ENCODE measurements at regions not wholly inside any gene's neighbourhood (a gene's known extent, or its start where the extent isn't known, plus 50 kb on each side); places are given as distances from the start of the nearest gene placed in this dataset.

DNA sequence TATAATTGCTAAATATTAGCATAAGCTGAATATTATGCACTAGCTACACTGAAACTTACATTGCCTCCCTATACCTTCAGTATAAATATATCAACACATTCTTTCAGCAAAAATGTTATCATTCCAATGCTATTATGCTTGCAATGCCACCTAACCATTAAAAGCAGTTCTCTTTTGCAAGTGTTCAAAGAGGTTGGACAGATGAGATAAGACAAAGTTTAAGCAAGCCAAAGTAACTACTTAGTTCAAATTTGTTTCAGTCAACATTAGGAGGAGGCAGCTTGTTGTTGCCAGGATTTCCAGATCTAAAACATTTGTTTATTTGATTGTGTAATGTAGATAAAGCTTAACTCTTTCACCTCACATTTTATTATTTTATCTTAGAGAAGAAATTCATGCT, 323.9 kb upstream of the FAM241A start:
- no peak for DNase-seq (ENCODE audit: low read depth in 2 of 3, low spot score in 2 of 3)

DNA sequence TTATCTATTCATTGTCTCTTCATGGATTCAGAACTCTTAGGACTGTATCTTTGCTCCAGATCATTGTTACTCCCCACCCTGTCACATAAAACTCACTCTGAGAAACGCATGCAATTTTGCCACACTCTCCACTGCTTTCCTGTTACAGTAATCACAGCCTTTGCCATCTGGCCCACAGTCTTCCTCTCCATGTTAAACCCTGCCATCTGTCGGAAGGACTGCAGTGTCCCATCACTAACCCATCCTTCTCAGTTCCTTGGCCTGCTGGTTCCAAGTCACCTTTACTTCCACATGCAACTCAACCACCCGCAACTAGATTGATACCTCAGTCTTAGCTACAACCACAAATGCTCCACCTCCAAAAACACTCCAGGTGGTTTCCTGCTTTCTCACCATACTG, 308.7 kb upstream of the FAM241A start:
- DNase-seq (ENCODE audit: low read depth in 2 of 3, low spot score in 2 of 3) = no peak

DNA sequence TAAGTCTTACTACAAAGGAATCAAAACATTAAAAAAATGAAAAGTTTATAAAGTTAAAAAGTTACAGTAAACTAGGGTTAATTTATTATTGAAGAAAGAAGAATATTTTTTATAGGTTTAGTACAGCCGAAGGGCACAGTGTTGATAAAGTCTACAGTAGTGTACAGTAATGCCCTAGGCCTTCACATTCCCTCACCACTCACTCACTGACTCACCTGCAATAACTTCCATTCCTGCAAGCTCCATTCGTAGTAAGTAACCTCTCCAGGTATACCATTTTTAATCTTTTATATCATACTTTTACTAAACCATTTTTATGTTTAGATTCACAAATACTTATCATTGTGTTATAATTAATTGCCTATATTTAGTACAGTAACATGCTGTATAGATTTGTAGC, 307.5 kb upstream of the FAM241A start:
- no peak for DNase-seq (ENCODE audit: low read depth in 2 of 3, low spot score in 2 of 3)

DNA sequence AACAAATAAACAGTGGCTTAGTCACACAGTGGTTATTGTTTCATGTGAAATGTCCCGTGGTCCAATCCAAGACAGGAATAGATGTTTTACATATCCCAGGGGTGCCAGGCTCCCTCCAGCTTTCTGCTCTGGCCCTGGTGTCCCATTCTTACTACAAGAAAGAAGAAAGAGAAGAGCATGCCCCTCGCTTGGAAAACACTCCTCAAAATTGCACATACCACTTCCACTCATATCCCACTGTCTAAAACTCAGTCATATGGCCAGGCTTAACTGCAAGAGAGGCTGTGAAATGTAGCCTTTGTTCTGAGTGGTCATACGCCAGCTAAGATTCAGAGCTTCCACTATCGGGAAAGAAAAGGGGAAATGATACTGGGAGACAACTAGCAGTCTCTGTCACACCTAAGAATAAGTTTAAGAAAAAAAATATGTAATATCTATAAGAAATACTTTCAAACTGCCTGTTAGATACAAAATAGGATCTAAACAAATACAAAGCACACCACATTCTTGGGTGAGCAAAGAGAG, 306.8 kb upstream of the FAM241A start:
- no peak for DNase-seq (ENCODE audit: low read depth in 2 of 3, low spot score in 2 of 3)

DNA sequence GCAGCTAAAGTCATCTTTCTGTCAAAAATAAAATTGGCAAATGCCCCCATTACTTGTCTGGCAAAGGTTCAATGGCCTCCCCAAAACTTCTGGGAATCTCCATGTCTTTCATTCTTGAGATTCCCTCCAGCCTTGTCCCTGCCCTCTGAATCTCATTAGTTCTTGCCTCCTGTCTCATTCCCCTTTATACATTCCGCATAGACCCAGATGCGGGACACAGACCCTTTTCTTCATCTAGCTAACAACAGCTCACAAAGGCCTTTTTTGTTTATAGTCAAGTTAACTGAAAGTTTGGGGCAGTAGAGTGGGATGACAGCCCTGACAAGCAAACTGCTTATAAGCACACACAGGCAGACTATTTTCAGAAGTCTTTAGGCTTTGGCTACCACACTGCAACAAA, 306.1 kb upstream of the FAM241A start:
- no peak for DNase-seq (ENCODE audit: low read depth in 2 of 3, low spot score in 2 of 3)

DNA sequence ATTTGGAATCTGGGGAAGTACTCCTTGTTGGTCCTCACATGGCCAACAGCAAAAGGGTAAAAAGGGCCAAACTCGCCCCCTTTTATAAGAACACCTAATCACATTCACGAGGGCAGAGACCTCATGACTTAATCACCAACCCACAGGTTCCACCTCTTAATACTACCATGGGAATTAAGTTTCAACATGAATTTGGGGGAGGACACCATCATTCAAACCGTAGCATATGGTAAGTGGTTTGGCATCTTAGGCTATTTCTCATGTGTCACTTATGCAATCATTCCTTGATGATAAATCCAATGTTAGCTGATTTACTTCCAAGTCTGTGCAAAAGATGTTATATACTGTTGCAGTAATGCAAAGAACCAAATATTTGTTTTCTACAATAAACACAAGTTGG, 302.9 kb upstream of the FAM241A start:
- DNase-seq (ENCODE audit: low read depth in 2 of 3, low spot score in 2 of 3) = no peak

DNA sequence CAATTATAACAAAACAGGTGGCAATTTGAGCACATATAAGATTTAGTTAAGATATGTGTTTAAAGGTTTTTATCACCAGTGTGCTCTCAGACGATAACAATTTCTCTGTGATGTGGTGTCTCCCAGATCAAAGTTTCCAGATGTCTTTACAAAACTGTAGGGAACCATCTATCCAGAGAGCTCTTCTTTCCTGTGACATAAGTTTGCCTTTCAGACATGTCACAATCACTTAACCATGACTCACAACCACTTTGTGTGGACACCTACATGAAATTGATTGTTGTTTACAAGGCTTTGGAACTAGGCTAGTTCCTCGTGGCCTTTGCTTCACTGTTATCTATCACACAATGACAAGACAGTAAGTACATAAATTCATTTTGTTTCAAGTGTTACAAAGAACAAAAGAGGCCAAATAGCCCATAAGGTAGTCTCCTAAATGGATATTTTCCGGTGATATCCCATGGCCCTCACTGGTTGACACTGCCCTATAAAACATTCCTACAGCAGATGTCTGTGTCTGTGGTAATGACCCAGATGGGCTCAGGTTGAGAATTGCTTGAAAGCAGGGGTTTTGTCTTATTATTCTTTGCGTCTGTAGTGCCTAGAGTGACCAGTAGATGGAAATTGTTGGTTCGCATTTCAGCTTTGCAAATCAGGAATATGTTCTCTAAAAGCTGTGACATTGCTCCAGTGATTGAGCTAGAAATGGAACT, 297.8 kb upstream of the FAM241A start:
- no peak for DNase-seq (ENCODE audit: low read depth in 2 of 3, low spot score in 2 of 3)

DNA sequence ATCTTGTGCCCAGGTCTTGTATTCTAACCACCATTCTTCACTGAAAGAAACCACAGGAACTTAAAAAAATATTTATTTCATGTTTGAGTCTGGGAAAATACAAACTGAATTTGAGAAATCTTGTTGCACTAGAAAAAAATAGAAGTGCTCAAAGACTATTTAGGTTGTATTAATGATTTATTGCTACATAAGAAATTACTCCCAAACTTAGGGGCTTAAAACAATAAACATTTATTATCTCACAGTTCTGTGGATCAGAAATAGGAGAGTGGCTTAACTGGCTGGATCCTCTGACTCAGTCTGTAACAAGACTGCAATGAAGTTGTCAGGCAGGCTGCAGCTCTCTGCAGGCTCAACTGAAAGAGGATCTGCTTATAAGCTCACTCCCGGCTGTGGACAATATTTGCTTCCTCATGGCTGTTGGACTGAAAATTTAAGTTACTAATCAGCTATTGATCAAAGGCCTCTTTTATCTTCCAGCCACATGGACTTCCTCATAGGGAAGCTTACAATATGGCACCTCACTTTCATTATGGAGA, 295.4 kb upstream of the FAM241A start:
- no peak for DNase-seq (ENCODE audit: low read depth in 2 of 3, low spot score in 2 of 3)

DNA sequence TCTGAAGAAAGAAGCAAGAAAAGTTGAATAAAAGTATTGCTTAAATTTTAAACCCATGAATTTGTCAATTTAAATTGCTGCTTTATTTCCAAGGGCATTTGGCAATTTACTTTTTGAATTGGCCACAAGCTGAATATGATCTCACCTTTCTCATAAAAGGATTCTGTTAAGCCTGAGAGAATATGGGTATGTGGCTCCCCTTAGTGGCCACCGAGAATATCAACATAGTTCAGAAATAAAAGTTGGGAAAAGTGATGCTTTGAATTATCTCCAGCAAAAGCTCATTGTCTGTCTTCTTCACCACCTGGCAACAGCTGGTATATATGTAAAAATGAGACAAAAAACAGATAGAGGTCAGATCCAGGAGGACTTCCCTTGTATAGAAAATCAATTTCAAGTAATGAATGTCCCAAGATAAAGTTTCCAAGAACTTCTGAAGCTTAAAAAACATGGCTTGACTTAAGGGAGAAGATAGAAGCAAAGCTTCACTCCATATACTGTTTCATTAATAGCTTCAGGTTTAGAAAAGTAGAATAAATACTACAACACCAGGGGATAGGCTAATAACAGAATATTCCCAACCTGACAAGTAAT, 290.7 kb upstream of the FAM241A start:
- DNase-seq (ENCODE audit: low read depth in 2 of 3, low spot score in 2 of 3) = no peak

DNA sequence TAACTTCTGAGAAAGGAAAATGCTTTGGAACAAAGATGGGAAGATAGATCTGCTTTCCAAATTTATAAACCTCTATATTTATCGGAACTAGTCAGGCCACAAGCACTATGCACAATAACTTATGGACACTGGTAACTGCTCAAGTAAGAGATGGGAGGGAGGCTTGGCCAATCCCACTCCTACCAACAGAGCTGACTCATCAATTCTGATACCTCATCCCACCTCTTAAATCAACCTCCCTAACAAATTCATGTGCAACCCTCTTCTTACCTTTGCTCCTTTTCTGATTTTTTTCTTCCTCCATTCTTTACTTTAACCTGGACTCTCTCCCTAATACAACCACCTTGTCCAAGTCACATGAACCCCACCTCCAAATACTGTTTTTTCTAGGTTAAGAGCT, 289.9 kb upstream of the FAM241A start:
- no peak for DNase-seq (ENCODE audit: low read depth in 2 of 3, low spot score in 2 of 3)

DNA sequence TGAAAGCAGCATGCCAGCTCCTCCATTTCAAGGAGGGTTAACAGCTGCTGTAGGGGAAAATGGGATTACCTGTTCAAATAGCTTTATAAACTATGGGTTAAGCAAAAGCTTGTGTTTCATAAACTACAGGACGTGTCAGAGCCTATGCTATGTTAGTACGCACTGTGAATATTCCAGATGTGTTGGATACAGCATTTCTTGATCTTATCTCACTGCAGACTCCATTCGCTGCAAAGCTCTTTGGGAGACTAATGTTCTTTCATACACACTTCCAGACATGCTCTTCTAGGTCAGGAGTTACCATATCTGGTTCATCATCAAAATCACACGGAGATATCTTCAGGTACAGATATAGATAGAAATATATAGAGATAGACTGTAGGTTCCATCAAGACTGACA, 281.2 kb upstream of the FAM241A start:
- no peak for DNase-seq (ENCODE audit: low read depth in 2 of 3, low spot score in 2 of 3)

DNA sequence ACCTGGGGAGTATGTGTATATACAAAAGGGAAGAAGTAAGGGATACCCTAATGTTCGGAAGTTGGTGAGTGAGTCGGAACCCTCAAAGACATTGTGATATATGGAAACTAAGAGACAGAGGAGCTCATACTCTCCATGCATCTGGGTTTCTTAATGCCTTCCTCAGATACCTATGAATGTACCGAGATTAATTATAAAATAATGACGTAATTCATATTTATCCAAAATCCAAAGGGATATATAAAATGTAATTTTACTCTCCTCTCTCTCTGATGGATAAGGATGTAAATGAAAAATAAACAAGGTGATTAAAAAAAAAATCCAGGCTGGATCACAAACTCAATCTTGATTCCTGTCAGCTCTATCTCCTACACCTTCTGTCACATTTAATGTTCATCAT, 275.9 kb upstream of the FAM241A start:
- DNase-seq (ENCODE audit: low read depth in 2 of 3, low spot score in 2 of 3) = no peak

DNA sequence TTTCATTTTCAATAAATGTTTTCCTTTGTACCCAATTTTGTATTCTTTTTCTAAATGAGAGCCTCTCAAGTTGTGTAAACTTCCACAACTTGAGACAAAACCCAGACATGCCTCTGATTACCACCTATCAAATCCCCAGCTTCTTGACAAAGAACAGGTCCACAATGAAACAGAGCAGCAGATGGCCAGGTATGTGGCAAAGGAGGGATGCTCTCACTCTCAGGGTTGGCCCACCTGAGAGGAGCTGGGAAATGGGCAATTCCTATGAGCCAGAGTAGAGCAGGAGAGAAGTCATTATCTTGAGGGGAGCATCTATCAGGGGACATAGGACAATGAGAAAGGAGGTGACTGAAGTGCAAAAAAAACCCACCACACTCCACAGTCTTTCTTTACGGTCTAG, 273.5 kb upstream of the FAM241A start:
- no peak for DNase-seq (ENCODE audit: low read depth in 2 of 3, low spot score in 2 of 3)

DNA sequence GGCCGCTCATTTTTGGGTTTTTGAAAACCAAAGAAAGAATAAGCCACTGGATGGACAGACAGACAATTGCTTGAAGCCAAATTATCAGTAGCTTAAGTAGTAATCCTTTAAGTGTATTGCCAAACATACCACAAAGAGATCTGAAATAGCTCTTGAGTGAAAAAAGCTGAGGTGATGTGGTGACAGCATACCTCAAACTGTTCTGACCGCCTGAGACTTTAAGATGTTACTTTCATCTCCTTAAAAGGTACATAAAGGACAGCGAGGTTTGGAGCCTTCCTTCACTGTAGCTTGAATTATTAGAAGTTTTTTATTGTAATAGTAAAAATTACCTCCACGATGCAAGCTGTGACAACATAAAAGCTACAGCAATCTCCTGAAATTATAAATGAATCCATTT, 271.5 kb upstream of the FAM241A start:
- DNase-seq (ENCODE audit: low read depth in 2 of 3, low spot score in 2 of 3) = no peak

DNA sequence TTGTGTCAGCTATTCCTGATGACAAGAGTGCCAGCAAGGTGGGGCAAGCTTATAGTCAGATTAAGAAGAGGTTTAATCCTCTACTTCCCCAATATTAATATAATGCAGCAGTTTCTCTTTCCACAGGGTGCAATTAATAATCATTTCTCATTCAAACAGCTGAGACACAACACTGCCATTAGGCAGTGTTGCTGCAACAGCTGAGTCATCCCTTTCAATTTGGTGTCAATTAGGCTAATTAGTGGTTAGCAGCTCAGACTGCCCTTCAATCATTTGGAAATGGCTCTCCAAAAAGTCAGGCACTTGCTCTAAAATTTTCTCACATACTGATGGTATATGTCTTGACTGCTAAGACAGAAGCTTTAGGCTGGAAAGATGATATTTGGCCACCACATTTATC, 265.7 kb upstream of the FAM241A start:
- DNase-seq (ENCODE audit: low read depth in 2 of 3, low spot score in 2 of 3) = no peak

DNA sequence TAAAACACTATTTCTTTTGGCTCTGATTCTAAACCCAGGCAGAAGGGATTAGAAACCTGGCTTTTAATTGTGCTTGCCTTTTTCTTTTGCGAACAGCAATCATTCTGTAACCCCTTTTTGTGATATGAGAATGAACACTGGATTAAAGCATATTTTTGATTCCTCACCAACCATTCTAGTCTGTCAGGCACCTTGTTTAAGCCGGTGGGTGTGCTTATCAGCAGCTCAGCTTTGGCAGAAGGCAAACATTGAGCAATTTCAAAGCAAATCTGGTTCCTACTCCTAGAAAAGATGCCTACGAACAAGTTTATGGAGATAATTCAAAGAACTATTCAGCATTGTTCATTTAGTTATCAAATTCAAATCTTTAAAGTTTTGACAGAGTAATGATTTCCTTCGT, 265.1 kb upstream of the FAM241A start:
- DNase-seq (ENCODE audit: low read depth in 2 of 3, low spot score in 2 of 3) = no peak

DNA sequence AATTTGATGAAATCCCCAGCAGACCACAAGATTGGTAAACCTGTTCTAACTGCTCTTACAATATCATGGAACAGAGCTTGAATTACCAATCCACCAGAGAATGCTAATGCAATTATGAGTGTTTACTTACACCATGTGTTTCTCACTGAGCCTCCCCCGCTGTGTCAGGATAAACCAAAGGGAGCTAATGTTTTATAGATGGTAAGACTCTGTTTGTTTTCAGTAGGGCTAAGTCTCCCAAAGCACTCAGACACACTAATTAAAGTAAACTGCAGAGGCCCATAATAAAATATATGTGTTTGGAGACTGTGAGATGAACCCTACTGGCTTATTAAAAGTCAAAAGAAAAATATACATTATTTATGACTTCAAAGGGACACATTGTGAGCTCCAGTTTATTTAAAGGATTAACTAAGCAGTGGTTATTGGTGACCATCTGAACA, 261.7 kb upstream of the FAM241A start:
- DNase-seq (ENCODE audit: low read depth in 2 of 3, low spot score in 2 of 3) = no peak

DNA sequence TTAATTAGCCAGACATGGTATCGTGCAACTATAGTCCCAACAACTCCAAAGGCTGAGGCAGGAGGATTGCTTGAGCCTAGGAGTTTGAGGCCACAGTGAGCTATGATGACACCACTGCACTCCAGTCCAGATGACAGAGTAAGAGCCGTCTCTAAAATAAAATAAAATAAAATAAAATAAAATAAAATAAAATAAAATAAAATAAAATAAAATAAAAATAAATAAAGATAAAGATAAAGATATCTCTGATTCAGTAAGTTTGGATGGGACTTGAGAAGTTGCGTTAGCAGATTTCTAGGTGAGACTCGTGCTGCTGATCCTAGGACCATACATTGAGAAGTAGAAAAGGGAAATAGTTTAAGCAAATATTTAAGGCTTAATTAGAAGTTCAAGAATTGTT, 254.8 kb upstream of the FAM241A start:
- no peak for DNase-seq (ENCODE audit: low read depth in 2 of 3, low spot score in 2 of 3)

DNA sequence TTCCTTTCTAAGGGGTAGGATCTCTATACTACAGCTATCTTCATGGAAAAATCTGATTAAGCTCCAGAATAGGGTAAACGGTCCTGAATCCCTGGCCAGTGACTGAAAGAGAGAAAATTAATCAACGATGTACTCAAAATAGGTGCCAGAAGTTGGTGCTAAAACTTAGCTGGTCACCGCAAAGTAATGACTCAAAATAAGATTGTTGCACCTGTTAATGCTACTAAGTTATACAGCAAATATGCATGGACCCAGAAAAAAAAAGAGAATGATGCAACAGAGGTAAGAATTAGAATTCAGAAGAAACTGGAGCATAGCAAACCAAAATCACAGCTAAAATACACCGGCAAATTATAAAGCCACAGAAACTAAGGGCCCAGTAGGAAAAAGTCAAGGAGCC, 239.7 kb upstream of the FAM241A start:
- no peak for DNase-seq (ENCODE audit: low read depth in 2 of 3, low spot score in 2 of 3)

DNA sequence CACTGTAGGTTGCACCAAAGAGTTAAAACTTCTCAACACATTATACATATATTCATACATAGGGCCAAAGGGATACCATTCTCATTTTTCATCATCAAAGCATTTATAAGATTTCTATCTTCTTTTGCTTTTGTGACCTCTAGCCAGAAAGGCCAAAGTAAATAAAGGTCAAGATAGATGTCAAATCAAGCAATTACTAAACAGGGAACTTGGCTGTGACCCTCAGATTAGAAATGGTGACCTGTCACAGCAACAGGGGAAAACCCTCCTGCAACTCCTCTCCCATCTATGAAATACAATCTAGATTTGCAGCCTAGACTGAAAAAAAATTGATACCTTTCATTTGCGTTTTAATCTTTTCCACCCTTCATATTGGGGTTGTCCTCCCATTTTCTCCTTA, 225.6 kb upstream of the FAM241A start:
- no peak for DNase-seq (ENCODE audit: low read depth in 2 of 3, low spot score in 2 of 3)

DNA sequence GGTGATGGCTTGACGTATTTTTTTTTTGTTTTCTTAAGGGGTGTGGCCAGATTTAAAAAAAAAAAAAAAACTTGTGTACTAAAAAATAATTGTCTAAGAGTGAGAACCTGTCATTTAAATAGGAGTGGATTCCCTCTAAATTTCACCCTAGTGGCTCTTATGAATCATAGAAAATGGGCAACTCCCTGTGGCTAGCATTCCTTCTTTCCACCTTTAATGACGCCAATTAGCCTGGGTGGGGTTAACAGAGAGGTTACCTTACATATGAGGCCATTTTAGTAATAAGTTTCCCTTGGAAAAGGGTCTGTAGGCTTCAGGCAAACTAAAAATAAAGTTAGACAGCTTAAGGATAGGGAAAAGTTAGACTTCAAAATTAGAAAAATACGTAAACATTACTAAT, 223.5 kb upstream of the FAM241A start:
- DNase-seq (ENCODE audit: low read depth in 2 of 3, low spot score in 2 of 3) = no peak

DNA sequence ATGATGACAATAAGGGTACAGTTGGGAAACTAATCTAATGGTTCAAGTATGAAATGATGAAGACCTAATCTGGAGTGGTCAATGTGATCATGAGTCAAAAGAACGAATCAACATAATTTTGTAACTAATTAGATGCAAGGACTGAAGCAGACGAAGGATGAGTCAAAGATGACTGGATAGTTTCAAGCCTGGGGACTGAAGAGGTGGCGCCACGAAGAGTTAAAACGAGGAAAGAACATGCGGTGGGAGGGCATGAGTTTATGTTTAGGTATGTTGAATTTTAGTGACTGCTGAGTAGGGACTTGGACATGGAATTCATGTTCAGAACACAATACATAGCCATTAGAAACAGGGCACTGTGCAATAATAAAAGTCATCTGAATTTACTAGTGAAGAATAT, 221.5 kb upstream of the FAM241A start:
- no peak for DNase-seq (ENCODE audit: low read depth in 2 of 3, low spot score in 2 of 3)

DNA sequence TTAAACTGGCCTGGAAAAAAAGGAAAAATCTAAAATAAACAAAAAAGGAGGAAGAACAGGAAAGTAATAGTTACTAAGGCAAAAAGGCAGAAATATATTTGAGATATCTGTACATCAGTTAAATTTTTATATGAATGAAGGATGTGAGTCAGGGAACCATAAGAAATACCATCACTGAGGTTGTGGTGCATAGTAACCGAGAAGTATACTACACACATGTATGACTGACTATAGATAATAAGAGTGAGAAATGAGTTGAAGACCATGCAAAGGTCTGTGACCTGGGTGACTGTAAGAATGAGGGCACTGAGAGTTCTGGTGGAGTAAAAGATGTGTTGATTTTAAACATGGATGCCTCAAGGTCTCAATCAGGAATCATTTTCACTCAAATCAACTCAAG, 220.6 kb upstream of the FAM241A start:
- DNase-seq (ENCODE audit: low read depth in 2 of 3, low spot score in 2 of 3) = no peak

Measured in activated CD8-positive, alpha-beta memory T cell treated with anti-CD3 and anti-CD28 coated beads for 48 hours (primary cell).